ENCODE measurements at regions not wholly inside any gene's neighbourhood (a gene's known extent, or its start where the extent isn't known, plus 50 kb on each side); places are given as distances from the start of the nearest gene placed in this dataset.

GRCh38 chr6:95958686-95959085, 57.1 kb upstream of the FUT9 start:
- no peaks in the 10 kb centered on the region for H3K9me3 Mint-ChIP-seq
- CTCF ChIA-PET = no interaction called here

GRCh38 chr6:95959261-95959660, 56.5 kb upstream of the FUT9 start:
- Histone ChIP-seq H3K4me3 (ENCODE audit: low read length) (no peak overlapping the region), H3K36me3 (ENCODE audit: insufficient read depth, low read length) (no peaks in the 10 kb centered on the region), H3K27ac (ENCODE audit: low read depth, low read length) (no peak overlapping the region), H3K27me3 (ENCODE audit: insufficient read depth, low read length, poor library complexity, severe bottlenecking) (no peaks in the 10 kb centered on the region), H3K9me3 (ENCODE audit: low read length) (no peaks in the 10 kb centered on the region), H3K4me1 (ENCODE audit: insufficient read depth, low read length) (no peaks in the 10 kb centered on the region)
- ChIA-PET POLR2A (no interaction called here), CTCF (no interaction called here)
- Mint-ChIP-seq H3K27me3 (no peaks in the 10 kb centered on the region), H3K36me3 (no peaks in the 10 kb centered on the region), H3K4me3 (no peak overlapping the region), H3K9me3 (no peaks in the 10 kb centered on the region), H3K27ac (no peak overlapping the region), H3K4me1 (no peaks in the 10 kb centered on the region)
- DNase-seq = no peak

More at GRCh38 chr6:95958686-95959085, 57.1 kb upstream of the FUT9 start:
- Mint-ChIP-seq H3K27ac (no peak overlapping the region), H3K27me3 (no peaks in the 10 kb centered on the region), H3K4me3 (no peak overlapping the region), H3K36me3 (no peaks in the 10 kb centered on the region), H3K4me1 (no peaks in the 10 kb centered on the region)
- Histone ChIP-seq H3K4me1 (ENCODE audit: insufficient read depth, low read length) (no peaks in the 10 kb centered on the region), H3K9me3 (ENCODE audit: low read length) (no peaks in the 10 kb centered on the region), H3K27ac (ENCODE audit: low read depth, low read length) (no peak overlapping the region), H3K27me3 (ENCODE audit: insufficient read depth, low read length, poor library complexity, severe bottlenecking) (no peaks in the 10 kb centered on the region), H3K4me3 (ENCODE audit: low read length) (no peak overlapping the region), H3K36me3 (ENCODE audit: insufficient read depth, low read length) (no peaks in the 10 kb centered on the region)
- DNase-seq = no peak
- POLR2A ChIA-PET = no interaction called here

All from CD8-positive, alpha-beta memory T cell (primary cell).